DND-41 (cell line): ENCODE measurements at regions not wholly inside any gene's neighbourhood (a gene's known extent, or its start where the extent isn't known, plus 50 kb on each side); places are given as distances from the start of the nearest gene placed in this dataset.

Experiments used
- ATAC-seq: fragments of 200-7000 bp; cut with Tn5 transposase; 3 replicates; pipeline ENCODE4 v1.9.1; 2021; ENCODE audit warnings: low read depth; ENCODE audit not compliant: insufficient read depth
- DNase-seq: peaks from one replicate; pipeline ENCODE4 v3.0.0-alpha.2; 2020
- H2AFZ ChIP-seq: 2 replicates; pipeline ENCODE4 v1.6.0; 2012; ENCODE audit warnings: low read depth, low read length
- H3K27ac ChIP-seq: 2 replicates; pipeline ENCODE4 v1.5.1; 2012; ENCODE audit warnings: low read length, inconsistent platforms
- H3K27me3 ChIP-seq: fragments of 200-600 bp; sonication (generic); 2 replicates; pipeline ENCODE4 v1.6.0; 2012; ENCODE audit warnings: low read length, mild to moderate bottlenecking, inconsistent platforms; ENCODE audit not compliant: insufficient read depth, poor library complexity
- H3K36me3 ChIP-seq: 2 replicates; pipeline ENCODE4 v1.5.1; 2012; ENCODE audit warnings: low read length, inconsistent platforms; ENCODE audit not compliant: insufficient read depth
- H3K4me1 ChIP-seq: 2 replicates; pipeline ENCODE4 v1.5.1; 2012; ENCODE audit warnings: mild to moderate bottlenecking, low read length; ENCODE audit not compliant: insufficient read depth
- H3K4me2 ChIP-seq: 2 replicates; pipeline ENCODE4 v1.6.0; 2012; ENCODE audit warnings: mild to moderate bottlenecking, moderate library complexity, low read length, inconsistent platforms; ENCODE audit not compliant: insufficient read depth
- H3K4me3 ChIP-seq, 2 experiments: fragments of 200-600 bp in 1 of 2; shearing (Covaris generic) in 1 of 2; 2 replicates each; pipeline ENCODE4 v1.5.1; 2012 to 2016; ENCODE audit warnings: inconsistent platforms in 2 of 2, low read length in 2 of 2, mild to moderate bottlenecking in 2 of 2, low read depth in 1 of 2, moderate library complexity in 1 of 2
- H3K79me2 ChIP-seq: 2 replicates; pipeline ENCODE4 v1.6.0; 2012; ENCODE audit warnings: low read length, inconsistent platforms; ENCODE audit not compliant: insufficient read depth
- H3K9ac ChIP-seq: 2 replicates; pipeline ENCODE4 v1.6.0; 2012; ENCODE audit warnings: low read depth, mild to moderate bottlenecking, inconsistent platforms, low read length, moderate library complexity
- H3K9me3 ChIP-seq: 2 replicates; pipeline ENCODE4 v1.5.1; 2012; ENCODE audit warnings: low read length, moderate library complexity, mild to moderate bottlenecking, inconsistent platforms; ENCODE audit not compliant: insufficient read depth, severe bottlenecking
- H4K20me1 ChIP-seq: 2 replicates; pipeline ENCODE4 v1.6.0; 2012; ENCODE audit warnings: low read length; ENCODE audit not compliant: insufficient read depth
- EZH2 ChIP-seq: IDR thresholded peaks from 3 replicates; pipeline ENCODE4 v1.6.1; 2012; ENCODE audit warnings: borderline replicate concordance, low read depth, mild to moderate bottlenecking, moderate library complexity, low read length, inconsistent platforms; ENCODE audit not compliant: severe bottlenecking
- TF ChIP-seq, protein P1 (sequence below): IDR thresholded peaks from 2 replicates; pipeline ENCODE4 v1.5.1; 2012; ENCODE audit warnings: borderline replicate concordance, low read length, moderate library complexity, mild to moderate bottlenecking; ENCODE audit not compliant: poor library complexity, severe bottlenecking; ENCODE audit errors: extremely low read depth

DNA sequence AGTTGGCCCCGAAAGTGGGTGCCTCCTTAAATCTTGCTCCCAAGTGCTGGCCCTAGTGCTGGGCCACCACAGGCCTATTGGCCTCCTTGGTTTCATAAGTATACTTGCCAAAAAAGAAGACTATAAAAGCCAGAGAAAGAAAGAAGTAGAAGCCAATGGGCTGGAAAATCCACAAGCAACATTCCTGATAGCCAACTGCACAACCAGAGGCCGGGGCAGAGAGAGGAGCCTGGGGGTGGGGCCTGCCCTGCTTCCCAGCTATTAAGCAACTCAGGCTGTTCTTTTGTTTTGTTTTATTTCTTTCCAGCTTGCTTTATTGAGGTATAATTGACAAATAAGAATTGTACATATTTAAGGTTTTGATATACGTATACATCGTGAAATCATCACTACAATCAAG is 177.2 kb upstream of the NTF3 start:
- no peak overlapping the region for H3K4me2 ChIP-seq
- H3K27me3 ChIP-seq, result peaks cover 9% of the 10 kb centered on the region
- no peaks in the 10 kb centered on the region for H3K4me1 ChIP-seq

DNA sequence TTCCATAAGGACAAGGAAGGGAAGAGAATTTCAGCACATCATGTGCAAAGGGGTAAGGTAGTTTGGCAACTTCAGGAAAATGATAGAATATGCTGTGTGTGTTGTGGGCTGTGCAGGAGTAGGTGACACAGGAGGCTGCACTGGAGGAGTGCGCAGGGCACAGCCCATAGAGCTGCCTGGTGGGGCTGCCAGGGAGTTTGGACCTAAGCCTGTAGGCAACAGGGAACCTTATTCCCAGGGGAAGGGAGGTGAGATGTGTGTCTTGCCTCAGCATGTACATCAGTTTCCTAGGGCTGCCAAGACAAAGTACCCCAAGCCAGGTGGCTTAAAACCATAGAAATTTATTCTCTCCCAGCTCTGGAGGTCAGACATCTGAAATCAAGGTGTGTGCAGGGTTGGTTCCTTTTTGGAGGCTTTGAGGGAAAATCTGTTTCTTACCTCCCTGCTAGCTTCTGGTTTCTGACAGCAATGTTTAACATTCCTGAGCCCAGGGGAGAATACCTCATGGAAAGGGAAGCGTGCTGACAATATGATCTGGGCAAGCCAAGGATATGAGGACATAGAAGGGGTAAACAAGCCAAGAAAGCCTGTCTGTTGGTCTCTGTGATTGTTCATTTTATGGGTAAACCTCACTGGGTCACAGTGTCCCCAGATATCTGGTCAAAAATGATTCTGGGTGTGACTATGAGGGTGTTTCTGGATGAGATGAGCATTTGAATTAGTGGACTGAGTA is 174.0 kb upstream of the NTF3 start:
- H3K9ac ChIP-seq, result no peak overlapping the region
- H3K9me3 ChIP-seq, result no peaks in the 10 kb centered on the region
- no peaks in the 10 kb centered on the region for H3K4me1 ChIP-seq
- TF ChIP-seq, protein P1, sequence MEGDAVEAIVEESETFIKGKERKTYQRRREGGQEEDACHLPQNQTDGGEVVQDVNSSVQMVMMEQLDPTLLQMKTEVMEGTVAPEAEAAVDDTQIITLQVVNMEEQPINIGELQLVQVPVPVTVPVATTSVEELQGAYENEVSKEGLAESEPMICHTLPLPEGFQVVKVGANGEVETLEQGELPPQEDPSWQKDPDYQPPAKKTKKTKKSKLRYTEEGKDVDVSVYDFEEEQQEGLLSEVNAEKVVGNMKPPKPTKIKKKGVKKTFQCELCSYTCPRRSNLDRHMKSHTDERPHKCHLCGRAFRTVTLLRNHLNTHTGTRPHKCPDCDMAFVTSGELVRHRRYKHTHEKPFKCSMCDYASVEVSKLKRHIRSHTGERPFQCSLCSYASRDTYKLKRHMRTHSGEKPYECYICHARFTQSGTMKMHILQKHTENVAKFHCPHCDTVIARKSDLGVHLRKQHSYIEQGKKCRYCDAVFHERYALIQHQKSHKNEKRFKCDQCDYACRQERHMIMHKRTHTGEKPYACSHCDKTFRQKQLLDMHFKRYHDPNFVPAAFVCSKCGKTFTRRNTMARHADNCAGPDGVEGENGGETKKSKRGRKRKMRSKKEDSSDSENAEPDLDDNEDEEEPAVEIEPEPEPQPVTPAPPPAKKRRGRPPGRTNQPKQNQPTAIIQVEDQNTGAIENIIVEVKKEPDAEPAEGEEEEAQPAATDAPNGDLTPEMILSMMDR, result no peak
- no peak for TF ChIP-seq EZH2
- no peak overlapping the region for H2AFZ ChIP-seq
- H3K4me3 ChIP-seq, result no peak overlapping the region
- H3K27ac ChIP-seq, result no peak overlapping the region
- DNase-seq (no peak), ATAC-seq (no peak)
- no peaks in the 10 kb centered on the region for H4K20me1 ChIP-seq
- no peak overlapping the region for H3K4me2 ChIP-seq
- peaks cover 18% of the 10 kb centered on the region for H3K27me3 ChIP-seq
- no peaks in the 10 kb centered on the region for H3K36me3 ChIP-seq
- no peaks in the 10 kb centered on the region for H3K79me2 ChIP-seq

More for the DNA sequence above, 177.2 kb upstream of the NTF3 start:
- Histone ChIP-seq H3K27ac (no peak overlapping the region), H4K20me1 (no peaks in the 10 kb centered on the region), H3K79me2 (no peaks in the 10 kb centered on the region), H3K4me3 (no peak overlapping the region), H3K9me3 (no peaks in the 10 kb centered on the region), H3K9ac (no peak overlapping the region), H3K36me3 (no peaks in the 10 kb centered on the region), H2AFZ (no peak overlapping the region)
- DNase-seq (no peak), ATAC-seq (no peak)
- TF ChIP-seq, protein P1, result no peak
- no peak for TF ChIP-seq EZH2

DNA sequence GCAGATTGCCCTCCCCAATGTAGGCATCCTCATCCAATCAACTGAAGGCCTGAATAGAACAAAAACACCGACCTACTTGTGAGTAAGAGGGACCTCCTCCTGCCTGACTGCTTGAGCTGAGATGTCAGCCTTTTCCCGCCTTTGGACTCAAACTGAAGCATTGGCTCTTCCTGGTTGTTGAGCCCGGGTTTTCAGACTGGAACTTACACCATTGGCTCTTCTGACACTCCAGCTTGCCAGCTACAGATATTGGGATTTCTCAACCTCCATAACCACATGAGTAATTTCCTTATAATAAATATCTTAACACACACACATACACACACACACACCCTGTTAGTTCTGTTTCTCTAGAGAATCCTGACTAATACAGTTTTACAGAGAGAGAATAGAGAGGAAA is 173.4 kb upstream of the NTF3 start:
- no peaks in the 10 kb centered on the region for H3K4me1 ChIP-seq
- H3K27me3 ChIP-seq, result peaks cover 18% of the 10 kb centered on the region
- H3K9me3 ChIP-seq, result no peaks in the 10 kb centered on the region
- H3K4me3 ChIP-seq, result no peak overlapping the region
- H3K36me3 ChIP-seq, result no peaks in the 10 kb centered on the region
- ATAC-seq (no peak), DNase-seq (no peak)
- H3K9ac ChIP-seq, result no peak overlapping the region
- TF ChIP-seq, protein P1, result no peak
- TF ChIP-seq EZH2, result no peak
- H3K4me2 ChIP-seq, result no peak overlapping the region
- no peak overlapping the region for H2AFZ ChIP-seq
- H3K79me2 ChIP-seq, result no peaks in the 10 kb centered on the region
- no peaks in the 10 kb centered on the region for H4K20me1 ChIP-seq
- H3K27ac ChIP-seq, result no peak overlapping the region
